Astrocyte (in vitro differentiated cells and primary cell): ENCODE measurements at regions not wholly inside any gene's neighbourhood (a gene's known extent, or its start where the extent isn't known, plus 50 kb on each side); places are given as distances from the start of the nearest gene placed in this dataset.
A peak's percentile ranks its signal among the peaks of the same experiment; 100 is the strongest.

ENCODE experiments used
- DNase-seq: peaks from one replicate; pipeline ENCODE4 v3.0.0-alpha.2; 2010; ENCODE audit warnings: low read depth
- FAIRE-seq: peaks from 2 replicates; lab custom pipeline; 2011; peaks lifted over from hg19 to GRCh38; lab: Jason Lieb, UNC
- H2AFZ ChIP-seq: 2 replicates; pipeline ENCODE4 v1.6.0; 2012; ENCODE audit warnings: low read depth, low read length, inconsistent platforms
- H3K27ac ChIP-seq: 2 replicates; pipeline ENCODE4 v1.5.1; 2011; ENCODE audit warnings: low read depth, low read length, inconsistent platforms
- H3K27me3 ChIP-seq: 2 replicates; pipeline ENCODE4 v1.6.0; 2011; ENCODE audit warnings: low read length, inconsistent platforms; ENCODE audit not compliant: insufficient read depth
- H3K36me3 ChIP-seq: 2 replicates; pipeline ENCODE4 v1.5.1; 2011; ENCODE audit warnings: low read length, inconsistent platforms; ENCODE audit not compliant: insufficient read depth
- H3K4me1 ChIP-seq: 2 replicates; pipeline ENCODE4 v1.5.1; 2011; ENCODE audit warnings: low read length, inconsistent platforms; ENCODE audit not compliant: insufficient read depth
- H3K4me2 ChIP-seq: 2 replicates; pipeline ENCODE4 v1.6.0; 2012; ENCODE audit warnings: low read length, inconsistent platforms
- H3K4me3 ChIP-seq: 2 replicates; pipeline ENCODE4 v1.5.1; 2011; ENCODE audit warnings: low read depth, mild to moderate bottlenecking, low read length, inconsistent platforms; ENCODE audit not compliant: insufficient read depth
- H3K79me2 ChIP-seq: 2 replicates; pipeline ENCODE4 v1.6.0; 2012; ENCODE audit warnings: mild to moderate bottlenecking, low read length, inconsistent platforms; ENCODE audit not compliant: insufficient read depth
- H3K9ac ChIP-seq: 2 replicates; pipeline ENCODE4 v1.6.0; 2012; ENCODE audit warnings: mild to moderate bottlenecking, low read length, inconsistent platforms
- H3K9me3 ChIP-seq: 2 replicates; pipeline ENCODE4 v1.5.1; 2012; ENCODE audit warnings: low read depth, mild to moderate bottlenecking, low read length, inconsistent platforms; ENCODE audit not compliant: insufficient read depth
- H4K20me1 ChIP-seq: 2 replicates; pipeline ENCODE4 v1.6.0; 2012; ENCODE audit warnings: low read length, inconsistent platforms; ENCODE audit not compliant: insufficient read depth
- H3K27ac Mint-ChIP-seq: one replicate; pipeline ENCODE4 v1.8.0; 2021; ENCODE audit warnings: mild to moderate bottlenecking, mixed read lengths; ENCODE audit not compliant: unreplicated experiment
- H3K27me3 Mint-ChIP-seq: one replicate; pipeline ENCODE4 v1.8.0; 2021; ENCODE audit warnings: low read depth, mixed read lengths; ENCODE audit not compliant: unreplicated experiment
- H3K36me3 Mint-ChIP-seq: one replicate; pipeline ENCODE4 v1.8.0; 2021; ENCODE audit warnings: low read depth, mixed read lengths; ENCODE audit not compliant: unreplicated experiment
- H3K4me1 Mint-ChIP-seq: one replicate; pipeline ENCODE4 v1.8.0; 2021; ENCODE audit warnings: low read depth, mixed read lengths; ENCODE audit not compliant: unreplicated experiment
- H3K4me3 Mint-ChIP-seq: one replicate; pipeline ENCODE4 v1.8.0; 2021; ENCODE audit warnings: mild to moderate bottlenecking, moderate library complexity, mixed read lengths; ENCODE audit not compliant: unreplicated experiment
- H3K9me3 Mint-ChIP-seq: one replicate; pipeline ENCODE4 v1.8.0; 2021; ENCODE audit warnings: mild to moderate bottlenecking, mixed read lengths; ENCODE audit not compliant: unreplicated experiment
- EZH2 ChIP-seq: IDR thresholded peaks from 2 replicates; pipeline ENCODE4 v1.6.1; 2012; ENCODE audit warnings: mild to moderate bottlenecking, low read length, inconsistent platforms; ENCODE audit not compliant: insufficient read depth
- TF ChIP-seq, protein P1 (sequence below): IDR thresholded peaks from 2 replicates; pipeline ENCODE4 v1.5.1; 2011; ENCODE audit warnings: low read depth, mild to moderate bottlenecking, inconsistent platforms, low read length, moderate library complexity; ENCODE audit not compliant: insufficient read depth

- no peaks in the 10 kb centered on the region for H3K27me3 ChIP-seq
- no peak overlapping the region for H3K27ac ChIP-seq
- DNase-seq (no peak), FAIRE-seq (no peak)
- no peak overlapping the region for H3K9ac ChIP-seq
- no peaks in the 10 kb centered on the region for H3K4me1 Mint-ChIP-seq
- no peaks in the 10 kb centered on the region for H3K36me3 Mint-ChIP-seq
- H2AFZ ChIP-seq, result no peak overlapping the region
- H3K79me2 ChIP-seq, result no peaks in the 10 kb centered on the region
- no peaks in the 10 kb centered on the region for H3K27me3 Mint-ChIP-seq
- no peaks in the 10 kb centered on the region for H3K9me3 ChIP-seq
- no peak overlapping the region for H3K4me3 Mint-ChIP-seq
- H3K36me3 ChIP-seq, result no peaks in the 10 kb centered on the region
- H4K20me1 ChIP-seq, result no peaks in the 10 kb centered on the region
- no peak overlapping the region for H3K27ac Mint-ChIP-seq
- no peak for TF ChIP-seq EZH2
- TF ChIP-seq, protein P1, sequence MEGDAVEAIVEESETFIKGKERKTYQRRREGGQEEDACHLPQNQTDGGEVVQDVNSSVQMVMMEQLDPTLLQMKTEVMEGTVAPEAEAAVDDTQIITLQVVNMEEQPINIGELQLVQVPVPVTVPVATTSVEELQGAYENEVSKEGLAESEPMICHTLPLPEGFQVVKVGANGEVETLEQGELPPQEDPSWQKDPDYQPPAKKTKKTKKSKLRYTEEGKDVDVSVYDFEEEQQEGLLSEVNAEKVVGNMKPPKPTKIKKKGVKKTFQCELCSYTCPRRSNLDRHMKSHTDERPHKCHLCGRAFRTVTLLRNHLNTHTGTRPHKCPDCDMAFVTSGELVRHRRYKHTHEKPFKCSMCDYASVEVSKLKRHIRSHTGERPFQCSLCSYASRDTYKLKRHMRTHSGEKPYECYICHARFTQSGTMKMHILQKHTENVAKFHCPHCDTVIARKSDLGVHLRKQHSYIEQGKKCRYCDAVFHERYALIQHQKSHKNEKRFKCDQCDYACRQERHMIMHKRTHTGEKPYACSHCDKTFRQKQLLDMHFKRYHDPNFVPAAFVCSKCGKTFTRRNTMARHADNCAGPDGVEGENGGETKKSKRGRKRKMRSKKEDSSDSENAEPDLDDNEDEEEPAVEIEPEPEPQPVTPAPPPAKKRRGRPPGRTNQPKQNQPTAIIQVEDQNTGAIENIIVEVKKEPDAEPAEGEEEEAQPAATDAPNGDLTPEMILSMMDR, result no peak
- no peaks in the 10 kb centered on the region for H3K4me1 ChIP-seq
- H3K9me3 Mint-ChIP-seq, result peaks cover 5% of the 10 kb centered on the region
- H3K4me3 ChIP-seq, result no peak overlapping the region
- H3K4me2 ChIP-seq, result no peak overlapping the region
These were observed 283.7 kb downstream of the GPAT3 start for GRCh38 chr4:83819582-83819981.

DNA sequence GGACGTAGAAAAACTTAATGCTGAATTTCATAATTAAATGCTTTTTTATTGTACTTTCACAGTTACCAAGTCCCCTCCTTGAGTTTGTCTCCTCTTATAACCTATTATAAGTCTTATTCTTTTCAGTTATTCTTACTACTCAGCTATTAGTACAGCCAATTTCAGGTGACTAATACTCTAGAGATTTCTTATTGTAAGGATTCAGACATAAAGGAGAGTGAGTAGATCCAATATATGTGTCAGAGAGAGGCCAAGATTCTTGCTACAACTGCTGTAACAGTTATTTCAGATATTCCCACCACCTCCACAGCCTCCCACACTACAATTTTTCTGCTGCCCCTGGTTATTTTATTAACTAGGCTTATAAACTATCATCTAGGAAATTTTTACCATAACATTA is 274.5 kb downstream of the GPAT3 start:
- no peaks in the 10 kb centered on the region for H3K36me3 Mint-ChIP-seq
- H3K4me1 Mint-ChIP-seq, result no peaks in the 10 kb centered on the region
- no peaks in the 10 kb centered on the region for H3K9me3 ChIP-seq
- H3K9ac ChIP-seq, result no peak overlapping the region
- H3K36me3 ChIP-seq, result no peaks in the 10 kb centered on the region
- no peak for FAIRE-seq
- no peaks in the 10 kb centered on the region for H3K27me3 Mint-ChIP-seq
- no peak overlapping the region for H3K4me3 ChIP-seq
- TF ChIP-seq, protein P1, result no peak
- no peak for TF ChIP-seq EZH2
- H3K4me2 ChIP-seq, result no peak overlapping the region
- no peaks in the 10 kb centered on the region for H4K20me1 ChIP-seq
- no peak overlapping the region for H3K27ac ChIP-seq
- DNase-seq, result peak; percentile 46
- no peaks in the 10 kb centered on the region for H3K4me1 ChIP-seq
- peak overlapping the region; percentile 16 for H3K27ac Mint-ChIP-seq
- H3K4me3 Mint-ChIP-seq, result no peak overlapping the region
- no peak overlapping the region for H2AFZ ChIP-seq
- H3K27me3 ChIP-seq, result no peaks in the 10 kb centered on the region
- no peaks in the 10 kb centered on the region for H3K79me2 ChIP-seq
- H3K9me3 Mint-ChIP-seq, result no peaks in the 10 kb centered on the region

DNA sequence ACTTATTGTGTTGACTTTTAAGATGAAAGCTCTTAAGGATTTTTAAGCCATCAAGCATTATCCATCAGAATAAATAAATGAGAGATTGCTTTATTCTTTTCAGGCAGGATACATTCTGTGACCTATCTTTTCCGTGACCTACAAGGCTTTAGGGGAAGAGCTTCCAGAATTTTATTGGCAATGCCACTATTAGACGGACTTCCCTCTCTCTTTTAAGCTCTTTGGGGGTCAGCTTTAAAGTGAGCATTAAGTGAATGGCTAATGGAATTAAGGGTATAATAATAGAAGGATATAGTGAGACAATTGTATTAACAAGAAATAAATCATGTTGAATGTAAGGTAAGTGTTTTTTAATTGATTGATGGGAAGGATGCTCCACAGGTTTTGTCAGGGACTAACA is 273.7 kb downstream of the GPAT3 start:
- H3K9me3 Mint-ChIP-seq, result no peaks in the 10 kb centered on the region
- no peak overlapping the region for H3K27ac Mint-ChIP-seq
- Histone ChIP-seq H3K4me2 (no peak overlapping the region), H3K9me3 (no peaks in the 10 kb centered on the region), H3K27me3 (no peaks in the 10 kb centered on the region), H3K79me2 (no peaks in the 10 kb centered on the region), H3K9ac (no peak overlapping the region), H3K27ac (no peak overlapping the region), H3K36me3 (no peaks in the 10 kb centered on the region), H4K20me1 (no peaks in the 10 kb centered on the region), H2AFZ (no peak overlapping the region), H3K4me1 (no peaks in the 10 kb centered on the region), H3K4me3 (no peak overlapping the region)
- no peak overlapping the region for H3K4me3 Mint-ChIP-seq
- FAIRE-seq, result no peak
- H3K27me3 Mint-ChIP-seq, result no peaks in the 10 kb centered on the region
- H3K4me1 Mint-ChIP-seq, result no peaks in the 10 kb centered on the region
- no peak for TF ChIP-seq EZH2
- TF ChIP-seq, protein P1, result no peak
- H3K36me3 Mint-ChIP-seq, result no peaks in the 10 kb centered on the region
- no peak for DNase-seq
